Left lung (tissue), 4 donors: ENCODE measurements at regions not wholly inside any gene's neighbourhood (a gene's known extent, or its start where the extent isn't known, plus 50 kb on each side); places are given as distances from the start of the nearest gene placed in this dataset.
A peak's percentile ranks its signal among the peaks of the same experiment; 100 is the strongest.

Source experiments
- ATAC-seq: fragments of 200-7000 bp; cut with Tn5 transposase; one replicate; pipeline ENCODE4 v1.9.1; 2020; ENCODE audit warnings: moderate library complexity
- DNase-seq, 4 donors: peaks; one replicate each; pipeline ENCODE4 v3.0.0-alpha.2; 2013 to 2020
- H3K27ac ChIP-seq, 2 donors: fragments of 200-600 bp; sonication (generic) in 1 of 2; one replicate each; pipeline versions ENCODE4 v1.5.0 to v1.8.0; 2020 to 2021
- H3K27me3 ChIP-seq, 2 donors: fragments of 200-600 bp; sonication (generic) in 1 of 2; one replicate each; pipeline versions ENCODE4 v1.5.0 to v1.8.0; 2020 to 2021
- H3K36me3 ChIP-seq, 2 donors: fragments of 200-600 bp; sonication (generic) in 1 of 2; one replicate each; pipeline versions ENCODE4 v1.5.0 to v1.8.0; 2020 to 2021
- H3K4me1 ChIP-seq, 2 donors: fragments of 200-600 bp; one replicate each; pipeline ENCODE4 v1.8.0; 2021
- H3K4me3 ChIP-seq, 2 donors: fragments of 200-600 bp; sonication (generic) in 1 of 2; one replicate each; pipeline versions ENCODE4 v1.5.0 to v1.8.0; 2020 to 2021; ENCODE audit warnings: mild to moderate bottlenecking in 1 of 2
- H3K9me3 ChIP-seq, 2 donors: fragments of 200-600 bp; sonication (generic) in 1 of 2; one replicate each; pipeline versions ENCODE4 v1.5.0 to v1.8.0; 2020 to 2021
- intact Hi-C, 2 donors: fragments of 100-400 bp; cut with DNase I; formaldehyde crosslinking; loops; one replicate each; pipeline versions ENCODE4 v1.11.2 to v1.14.2; 2022
- TF ChIP-seq, protein P1 (sequence below), 2 donors: fragments of 200-600 bp; sonication (generic) in 1 of 2; IDR thresholded peaks; one replicate each; pipeline versions ENCODE4 v1.5.0 to v1.8.0; 2021; ENCODE audit warnings: antibody characterized with exemption in 2 of 2
- donor health status: DM: no; HTN: yes; CAD: no.
- donor health status: DM: no; HTN: no; CAD: no.

DNA sequence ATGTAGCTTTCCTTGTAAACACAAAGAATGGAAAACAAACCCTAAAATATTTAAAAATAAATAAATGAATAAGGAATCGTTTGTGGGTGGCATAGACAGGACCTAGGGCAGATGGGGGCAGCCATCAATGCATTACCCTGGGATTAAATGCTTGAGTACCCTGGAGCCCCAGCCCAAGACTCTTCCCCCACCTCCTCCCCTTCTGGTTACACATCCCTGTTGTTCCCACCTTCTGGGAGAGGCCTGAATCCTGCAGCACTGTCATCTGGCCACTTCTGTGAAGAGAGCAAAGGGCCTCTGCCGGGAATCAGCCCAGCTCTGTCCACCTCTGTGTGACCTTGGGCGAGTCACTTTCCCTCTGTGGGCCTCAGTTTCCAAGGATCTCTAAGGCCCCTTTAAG is 61.6 kb upstream of the COL13A1 start:
- intact Hi-C loops: no loop called here
- no peaks in the 10 kb centered on the region for H3K9me3 ChIP-seq
- H3K4me1 ChIP-seq: no peaks in the 10 kb centered on the region
- H3K27me3 ChIP-seq: no peaks in the 10 kb centered on the region
- no peak overlapping the region for H3K27ac ChIP-seq
- no peaks in the 10 kb centered on the region for H3K36me3 ChIP-seq
- DNase-seq (no peak), ATAC-seq (no peak)
- TF ChIP-seq, protein P1, sequence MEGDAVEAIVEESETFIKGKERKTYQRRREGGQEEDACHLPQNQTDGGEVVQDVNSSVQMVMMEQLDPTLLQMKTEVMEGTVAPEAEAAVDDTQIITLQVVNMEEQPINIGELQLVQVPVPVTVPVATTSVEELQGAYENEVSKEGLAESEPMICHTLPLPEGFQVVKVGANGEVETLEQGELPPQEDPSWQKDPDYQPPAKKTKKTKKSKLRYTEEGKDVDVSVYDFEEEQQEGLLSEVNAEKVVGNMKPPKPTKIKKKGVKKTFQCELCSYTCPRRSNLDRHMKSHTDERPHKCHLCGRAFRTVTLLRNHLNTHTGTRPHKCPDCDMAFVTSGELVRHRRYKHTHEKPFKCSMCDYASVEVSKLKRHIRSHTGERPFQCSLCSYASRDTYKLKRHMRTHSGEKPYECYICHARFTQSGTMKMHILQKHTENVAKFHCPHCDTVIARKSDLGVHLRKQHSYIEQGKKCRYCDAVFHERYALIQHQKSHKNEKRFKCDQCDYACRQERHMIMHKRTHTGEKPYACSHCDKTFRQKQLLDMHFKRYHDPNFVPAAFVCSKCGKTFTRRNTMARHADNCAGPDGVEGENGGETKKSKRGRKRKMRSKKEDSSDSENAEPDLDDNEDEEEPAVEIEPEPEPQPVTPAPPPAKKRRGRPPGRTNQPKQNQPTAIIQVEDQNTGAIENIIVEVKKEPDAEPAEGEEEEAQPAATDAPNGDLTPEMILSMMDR (IDR thresholded peaks at IDR 0.05): no peak
- no peak overlapping the region for H3K4me3 ChIP-seq

DNA sequence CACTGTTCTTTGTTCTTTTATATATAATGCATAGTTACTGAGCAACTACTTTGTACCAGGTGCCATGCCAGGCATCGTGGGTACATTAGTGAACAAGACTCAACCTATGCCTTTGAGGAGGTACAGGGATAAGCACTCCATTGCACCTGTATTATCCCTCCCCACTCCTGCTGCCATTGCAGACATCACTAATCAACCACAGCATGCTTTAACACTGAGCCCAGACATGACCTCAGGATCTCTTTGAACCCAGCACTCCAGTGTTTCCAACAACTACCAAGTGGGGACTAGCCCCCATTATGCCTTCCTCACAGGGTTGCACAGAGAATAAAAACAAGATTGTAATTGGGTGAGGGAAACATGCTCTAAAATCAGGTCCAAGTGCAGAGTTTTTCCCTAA is 60.5 kb upstream of the COL13A1 start:
- Histone ChIP-seq H3K36me3 (no peaks in the 10 kb centered on the region), H3K4me1 (no peaks in the 10 kb centered on the region), H3K27ac (no peak overlapping the region), H3K27me3 (no peaks in the 10 kb centered on the region), H3K9me3 (no peaks in the 10 kb centered on the region), H3K4me3 (no peak overlapping the region)
- DNase-seq (no peak), ATAC-seq (no peak)
- TF ChIP-seq, protein P1 (IDR thresholded peaks at IDR 0.05): no peak
- intact Hi-C loops: no loop called here

DNA sequence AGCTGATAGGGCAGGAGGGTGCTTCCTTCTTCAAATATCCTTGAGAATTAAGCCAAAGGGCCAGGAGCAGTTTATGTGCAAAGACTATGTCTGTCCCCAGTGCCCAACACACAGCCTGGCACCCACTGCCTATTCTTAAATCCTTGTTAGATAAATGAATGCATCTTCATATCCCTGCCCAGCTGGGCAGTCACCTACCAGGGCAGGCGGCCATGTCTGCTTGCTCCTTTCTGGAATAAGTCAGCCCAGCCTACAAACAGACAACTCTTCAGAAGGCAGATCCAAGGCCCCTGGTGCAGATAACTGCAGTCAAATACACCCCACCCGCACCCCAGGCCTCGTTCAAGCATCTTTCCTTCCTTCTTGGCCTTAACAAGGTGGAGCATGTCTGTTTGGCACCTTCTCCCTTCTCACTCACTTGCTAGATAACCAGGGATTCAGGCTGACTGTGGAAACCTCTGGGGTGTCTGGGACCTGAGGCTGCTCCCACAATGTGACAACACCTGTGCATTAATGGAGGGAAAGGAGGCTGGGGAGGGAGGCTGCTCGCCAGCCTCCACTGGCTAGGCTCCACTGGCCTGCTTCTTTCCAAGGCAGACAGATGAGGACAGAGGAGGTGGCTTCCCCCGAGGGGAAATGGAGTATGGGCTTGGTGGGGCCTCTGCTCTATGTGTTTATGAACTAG is 59.9 kb upstream of the COL13A1 start:
- Histone ChIP-seq H3K4me1 (no peaks in the 10 kb centered on the region), H3K27ac (no peak overlapping the region), H3K4me3 (no peak overlapping the region), H3K36me3 (no peaks in the 10 kb centered on the region), H3K27me3 (no peaks in the 10 kb centered on the region), H3K9me3 (no peaks in the 10 kb centered on the region)
- DNase-seq: no peak
- intact Hi-C loops: no loop called here
- TF ChIP-seq, protein P1 (IDR thresholded peaks at IDR 0.05): no peak
- ATAC-seq: no peak

DNA sequence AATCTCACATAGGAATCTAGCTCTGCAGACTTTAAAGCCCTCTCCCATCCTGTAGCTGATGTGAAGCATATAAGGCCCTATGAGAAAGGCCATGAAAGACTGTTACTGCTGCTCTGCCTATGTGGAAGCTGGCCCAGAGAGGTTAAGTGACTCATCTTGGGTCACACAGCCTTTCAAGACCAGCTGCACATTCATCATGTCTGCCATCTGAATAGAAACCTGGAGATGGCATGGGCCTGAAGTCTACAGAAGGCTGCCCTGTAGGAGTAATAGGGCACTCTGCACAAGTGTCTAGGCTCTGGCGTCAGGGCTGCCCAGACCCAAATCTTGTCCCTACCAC is 59.4 kb upstream of the COL13A1 start:
- ATAC-seq (no peak), DNase-seq (no peak)
- Histone ChIP-seq H3K36me3 (no peaks in the 10 kb centered on the region), H3K4me1 (no peaks in the 10 kb centered on the region), H3K27me3 (no peaks in the 10 kb centered on the region), H3K9me3 (no peaks in the 10 kb centered on the region), H3K27ac (no peak overlapping the region), H3K4me3 (no peak overlapping the region)
- intact Hi-C loops: no loop called here
- TF ChIP-seq, protein P1 (IDR thresholded peaks at IDR 0.05): no peak

DNA sequence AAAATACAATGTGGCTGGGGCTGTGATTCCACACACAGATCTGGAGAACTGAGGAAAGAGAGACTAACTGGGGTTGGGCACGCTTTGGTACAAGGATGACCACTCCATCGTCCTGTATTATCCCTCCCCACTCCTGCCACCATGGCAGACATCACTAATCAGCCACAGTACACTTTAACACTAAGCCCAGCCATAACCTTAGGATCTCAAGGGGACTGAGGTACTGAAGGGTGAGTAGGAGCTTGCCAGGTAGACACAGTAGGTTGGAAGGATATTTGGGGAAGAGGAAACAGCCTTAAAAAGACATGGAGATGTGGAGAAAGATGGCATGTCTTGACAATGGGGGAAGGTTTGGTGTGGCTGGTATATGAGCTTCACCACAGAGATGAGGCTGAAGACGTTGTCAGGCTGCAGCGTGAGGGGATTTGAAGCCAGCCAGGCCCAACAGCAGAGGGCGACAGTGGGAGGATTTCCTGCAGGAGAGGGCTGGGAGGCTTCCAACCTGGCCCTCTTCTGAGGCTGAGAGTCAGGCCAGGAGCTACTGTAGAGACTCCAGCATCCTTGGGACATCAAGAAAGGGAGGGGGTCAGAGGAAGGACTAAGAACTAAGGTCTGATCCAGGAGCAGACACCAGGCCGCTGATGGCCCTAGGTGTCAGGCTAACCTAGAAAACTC is 58.6 kb upstream of the COL13A1 start:
- DNase-seq (peak in 1 of 4 donors; percentile 75), ATAC-seq (peak; percentile 75)
- H3K9me3 ChIP-seq: no peaks in the 10 kb centered on the region
- intact Hi-C loops: no loop called here
- no peak overlapping the region for H3K4me3 ChIP-seq
- no peak overlapping the region for H3K27ac ChIP-seq
- no peaks in the 10 kb centered on the region for H3K36me3 ChIP-seq
- H3K4me1 ChIP-seq: no peaks in the 10 kb centered on the region
- TF ChIP-seq, protein P1 (IDR thresholded peaks at IDR 0.05): peak; percentile 20 to 28
- no peaks in the 10 kb centered on the region for H3K27me3 ChIP-seq
